Lower lobe of right lung (tissue), 2 donors: ENCODE measurements at regions not wholly inside any gene's neighbourhood (a gene's known extent, or its start where the extent isn't known, plus 50 kb on each side); places are given as distances from the start of the nearest gene placed in this dataset.
A peak's percentile ranks its signal among the peaks of the same experiment; 100 is the strongest.

ENCODE experiments used
- ATAC-seq, 2 donors: fragments of 200-7000 bp; cut with Tn5 transposase; one replicate each; pipeline ENCODE4 v1.9.1; 2020 to 2022; ENCODE audit warnings: mild to moderate bottlenecking in 2 of 2, moderate library complexity in 2 of 2
- DNase-seq: peaks from one replicate; pipeline ENCODE4 v3.0.0-alpha.2; 2020
- H3K27ac ChIP-seq: fragments of 200-600 bp; one replicate; pipeline ENCODE4 v1.8.0; 2022
- H3K27me3 ChIP-seq: fragments of 200-600 bp; one replicate; pipeline ENCODE4 v1.8.0; 2022; ENCODE audit warnings: low read depth
- H3K36me3 ChIP-seq: fragments of 200-600 bp; one replicate; pipeline ENCODE4 v1.8.0; 2022; ENCODE audit warnings: mild to moderate bottlenecking
- H3K4me1 ChIP-seq: fragments of 200-600 bp; one replicate; pipeline ENCODE4 v1.8.0; 2022
- H3K4me3 ChIP-seq: fragments of 200-600 bp; one replicate; pipeline ENCODE4 v1.8.0; 2022; ENCODE audit warnings: mild to moderate bottlenecking
- H3K9me3 ChIP-seq: fragments of 200-600 bp; one replicate; pipeline ENCODE4 v1.8.0; 2022
- intact Hi-C: fragments of 100-400 bp; cut with DNase I; formaldehyde crosslinking; loops from one replicate; pipeline ENCODE4 v1.11.0; 2022
- TF ChIP-seq, protein P1 (sequence below): fragments of 200-600 bp; IDR thresholded peaks from one replicate; pipeline ENCODE4 v1.8.0; 2022; ENCODE audit warnings: antibody characterized with exemption, mild to moderate bottlenecking
- donor health status: DM: no; HTN: yes; CAD: no; lungs with severe emphysema.

GRCh38 chr18:49717617-49718016 lies 95.7 kb downstream of the ACAA2 start:
- Histone ChIP-seq H3K4me1 (no peaks in the 10 kb centered on the region), H3K27ac (no peak overlapping the region), H3K27me3 (no peaks in the 10 kb centered on the region), H3K36me3 (no peaks in the 10 kb centered on the region), H3K4me3 (no peak overlapping the region), H3K9me3 (no peaks in the 10 kb centered on the region)
- ATAC-seq (no peak), DNase-seq (no peak)
- intact Hi-C loops = no loop called here
- TF ChIP-seq, protein P1, sequence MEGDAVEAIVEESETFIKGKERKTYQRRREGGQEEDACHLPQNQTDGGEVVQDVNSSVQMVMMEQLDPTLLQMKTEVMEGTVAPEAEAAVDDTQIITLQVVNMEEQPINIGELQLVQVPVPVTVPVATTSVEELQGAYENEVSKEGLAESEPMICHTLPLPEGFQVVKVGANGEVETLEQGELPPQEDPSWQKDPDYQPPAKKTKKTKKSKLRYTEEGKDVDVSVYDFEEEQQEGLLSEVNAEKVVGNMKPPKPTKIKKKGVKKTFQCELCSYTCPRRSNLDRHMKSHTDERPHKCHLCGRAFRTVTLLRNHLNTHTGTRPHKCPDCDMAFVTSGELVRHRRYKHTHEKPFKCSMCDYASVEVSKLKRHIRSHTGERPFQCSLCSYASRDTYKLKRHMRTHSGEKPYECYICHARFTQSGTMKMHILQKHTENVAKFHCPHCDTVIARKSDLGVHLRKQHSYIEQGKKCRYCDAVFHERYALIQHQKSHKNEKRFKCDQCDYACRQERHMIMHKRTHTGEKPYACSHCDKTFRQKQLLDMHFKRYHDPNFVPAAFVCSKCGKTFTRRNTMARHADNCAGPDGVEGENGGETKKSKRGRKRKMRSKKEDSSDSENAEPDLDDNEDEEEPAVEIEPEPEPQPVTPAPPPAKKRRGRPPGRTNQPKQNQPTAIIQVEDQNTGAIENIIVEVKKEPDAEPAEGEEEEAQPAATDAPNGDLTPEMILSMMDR = no peak

DNA sequence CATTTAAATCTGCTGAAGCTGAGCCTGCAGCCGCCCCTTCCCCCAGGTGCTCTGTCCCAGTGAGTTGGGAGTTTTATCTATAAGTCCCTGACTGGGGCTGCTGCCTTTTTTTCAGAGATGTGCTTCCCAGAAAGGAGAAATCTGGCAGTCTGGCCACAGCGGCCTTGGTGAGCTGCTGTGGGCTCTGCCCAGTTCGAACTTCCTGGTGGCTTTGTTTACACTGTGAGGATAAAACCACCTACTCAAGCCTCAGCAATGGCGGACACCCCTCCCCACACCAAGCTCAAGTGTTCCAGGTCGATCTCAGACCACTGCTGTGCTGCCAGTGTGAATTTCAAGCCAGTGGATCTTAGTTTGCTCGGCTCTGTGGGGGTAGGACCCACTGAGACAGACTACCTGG lies 97.3 kb downstream of the ACAA2 start:
- no peak overlapping the region for H3K27ac ChIP-seq
- H3K9me3 ChIP-seq = no peaks in the 10 kb centered on the region
- no peaks in the 10 kb centered on the region for H3K36me3 ChIP-seq
- ATAC-seq (no peak), DNase-seq (no peak)
- intact Hi-C loops = no loop called here
- TF ChIP-seq, protein P1 = no peak
- H3K27me3 ChIP-seq = no peaks in the 10 kb centered on the region
- H3K4me1 ChIP-seq = no peaks in the 10 kb centered on the region
- no peak overlapping the region for H3K4me3 ChIP-seq

GRCh38 chr18:49709347-49709690 lies 104.0 kb downstream of the ACAA2 start:
- H3K27me3 ChIP-seq = no peaks in the 10 kb centered on the region
- H3K4me1 ChIP-seq = peaks cover 5% of the 10 kb centered on the region
- no peaks in the 10 kb centered on the region for H3K36me3 ChIP-seq
- H3K9me3 ChIP-seq = no peaks in the 10 kb centered on the region
- no peak for ATAC-seq
- intact Hi-C loops = no loop called here
- no peak overlapping the region for H3K4me3 ChIP-seq
- DNase-seq = no peak
- TF ChIP-seq, protein P1 = no peak
- H3K27ac ChIP-seq = no peak overlapping the region

GRCh38 chr18:49708662-49709346 lies 104.5 kb downstream of the ACAA2 start:
- Histone ChIP-seq H3K27me3 (no peaks in the 10 kb centered on the region), H3K36me3 (no peaks in the 10 kb centered on the region), H3K4me3 (no peak overlapping the region), H3K9me3 (no peaks in the 10 kb centered on the region), H3K4me1 (peaks cover 9% of the 10 kb centered on the region), H3K27ac (no peak overlapping the region)
- TF ChIP-seq, protein P1 = no peak
- intact Hi-C loops = no loop called here
- ATAC-seq (no peak), DNase-seq (no peak)

DNA sequence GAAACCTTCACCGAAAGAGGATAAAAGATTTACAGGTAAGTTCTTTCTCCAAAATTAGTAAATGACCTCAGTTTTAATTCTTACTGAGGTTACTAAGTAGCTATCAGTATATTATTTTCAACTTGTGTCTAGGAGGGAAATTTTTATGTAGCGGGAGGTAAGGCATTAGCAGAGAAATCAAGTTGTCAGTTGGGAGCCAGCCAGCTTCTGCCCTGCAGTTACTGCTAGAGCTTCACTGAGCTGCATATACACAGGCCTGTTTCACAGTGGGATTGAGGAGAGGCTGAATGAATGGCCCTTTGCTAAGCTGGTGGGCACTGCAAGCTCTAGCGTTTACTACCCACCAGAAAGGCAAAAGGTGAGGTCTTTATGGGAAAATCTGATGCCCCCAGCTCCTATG lies 105.7 kb downstream of the ACAA2 start:
- no peaks in the 10 kb centered on the region for H3K36me3 ChIP-seq
- no peak overlapping the region for H3K4me3 ChIP-seq
- no peaks in the 10 kb centered on the region for H3K9me3 ChIP-seq
- TF ChIP-seq, protein P1 = no peak
- H3K27me3 ChIP-seq = no peaks in the 10 kb centered on the region
- peaks cover 12% of the 10 kb centered on the region for H3K4me1 ChIP-seq
- intact Hi-C loops = no loop called here
- DNase-seq = no peak
- H3K27ac ChIP-seq = no peak overlapping the region
- no peak for ATAC-seq

GRCh38 chr18:49704334-49704733 lies 109.0 kb downstream of the ACAA2 start:
- Histone ChIP-seq H3K27me3 (no peaks in the 10 kb centered on the region), H3K4me3 (no peak overlapping the region), H3K27ac (no peak overlapping the region), H3K4me1 (peaks cover 12% of the 10 kb centered on the region), H3K9me3 (no peaks in the 10 kb centered on the region), H3K36me3 (no peaks in the 10 kb centered on the region)
- TF ChIP-seq, protein P1 = no peak
- DNase-seq (peak; percentile 58), ATAC-seq (peak; percentile 89 to 92)
- intact Hi-C loops = no loop called here
